IgD-negative memory B cell (primary cell): ENCODE measurements at regions not wholly inside any gene's neighbourhood (a gene's known extent, or its start where the extent isn't known, plus 50 kb on each side); places are given as distances from the start of the nearest gene placed in this dataset.
"Not testable (repeated sequence)": the region's sequence is repeated elsewhere in the genome, so short reads cannot be mapped to it uniquely, and the experiment has no call there.

Experiments
- H3K27ac Mint-ChIP-seq, 3 donors: one replicate each; pipeline ENCODE4 v1.8.0; 2020 to 2022; ENCODE audit warnings: mild to moderate bottlenecking in 3 of 3, mixed read lengths in 3 of 3, moderate library complexity in 1 of 3
- H3K27me3 Mint-ChIP-seq: one replicate; pipeline ENCODE4 v1.8.0; 2021; ENCODE audit warnings: mixed read lengths
- H3K36me3 Mint-ChIP-seq: one replicate; pipeline ENCODE4 v1.8.0; 2020; ENCODE audit warnings: mild to moderate bottlenecking, mixed read lengths
- H3K4me1 Mint-ChIP-seq, 3 donors: one replicate each; pipeline ENCODE4 v1.8.0; 2020 to 2022; ENCODE audit warnings: mixed read lengths in 3 of 3, mild to moderate bottlenecking in 1 of 3
- H3K4me3 Mint-ChIP-seq, 4 donors: one replicate each; pipeline ENCODE4 v1.8.0; 2020 to 2022; ENCODE audit warnings: mild to moderate bottlenecking in 4 of 4, mixed read lengths in 4 of 4, moderate library complexity in 3 of 4
- H3K9me3 Mint-ChIP-seq, 3 donors: one replicate each; pipeline ENCODE4 v1.8.0; 2020 to 2021; ENCODE audit warnings: mixed read lengths in 3 of 3, mild to moderate bottlenecking in 1 of 3

- H3K9me3 Mint-ChIP-seq, result peaks cover 0 to 13% (median 11%) of the 10 kb centered on the region in 3 donors
- no peak overlapping the region for H3K4me3 Mint-ChIP-seq
- H3K4me1 Mint-ChIP-seq, result peaks cover 0 to 5% (median 0%) of the 10 kb centered on the region in 3 donors
- H3K36me3 Mint-ChIP-seq, result peaks cover 5% of the 10 kb centered on the region
- H3K27me3 Mint-ChIP-seq, result peaks cover 9% of the 10 kb centered on the region
- no peak overlapping the region for H3K27ac Mint-ChIP-seq
Observed at GRCh38 chr7:157476654-157477549, 140.1 kb downstream of the DNAJB6 start.

- Mint-ChIP-seq H3K27me3 (peaks cover 9% of the 10 kb centered on the region), H3K9me3 (peaks cover 0 to 12% (median 11%) of the 10 kb centered on the region in 3 donors)
Observed at GRCh38 chr7:157477550-157478212, 140.9 kb downstream of the DNAJB6 start.

GRCh38 chr7:157478611-157479010 is 141.8 kb downstream of the DNAJB6 start:
- not testable (repeated sequence) for H3K36me3 Mint-ChIP-seq, H3K9me3 Mint-ChIP-seq, H3K27ac Mint-ChIP-seq, H3K27me3 Mint-ChIP-seq, H3K4me1 Mint-ChIP-seq
- peak overlapping the region in 1 of 4 donors; percentile 78 for H3K4me3 Mint-ChIP-seq

More at GRCh38 chr7:157477550-157478212, 140.9 kb downstream of the DNAJB6 start:
- H3K36me3 Mint-ChIP-seq, result peaks cover 5% of the 10 kb centered on the region
- no peak overlapping the region for H3K4me3 Mint-ChIP-seq
- H3K27ac Mint-ChIP-seq, result no peak overlapping the region
- peaks cover 0 to 5% (median 0%) of the 10 kb centered on the region in 3 donors for H3K4me1 Mint-ChIP-seq

GRCh38 chr7:157479326-157479725 is 142.5 kb downstream of the DNAJB6 start:
- Mint-ChIP-seq H3K4me1 (peaks cover 0 to 5% (median 0%) of the 10 kb centered on the region in 3 donors), H3K9me3 (peaks cover 0 to 3% (median 0%) of the 10 kb centered on the region in 3 donors), H3K27ac (no peak overlapping the region), H3K27me3 (peaks cover 9% of the 10 kb centered on the region), H3K4me3 (peak overlapping the region in 1 of 4 donors; percentile 56), H3K36me3 (peaks cover 3% of the 10 kb centered on the region)

- Mint-ChIP-seq H3K4me1 (peaks cover 0 to 5% (median 0%) of the 10 kb centered on the region in 3 donors), H3K36me3 (peaks cover 2% of the 10 kb centered on the region), H3K27ac (no peak overlapping the region), H3K4me3 (no peak overlapping the region), H3K9me3 (no peaks in the 10 kb centered on the region), H3K27me3 (peaks cover 9% of the 10 kb centered on the region)
Observed at GRCh38 chr7:157480371-157481050, 143.7 kb downstream of the DNAJB6 start.

GRCh38 chr7:157481389-157481788 is 144.6 kb downstream of the DNAJB6 start:
- Mint-ChIP-seq H3K4me1 (peaks cover 0 to 5% (median 0%) of the 10 kb centered on the region in 3 donors), H3K27ac (no peak overlapping the region), H3K9me3 (no peaks in the 10 kb centered on the region), H3K36me3 (peaks cover 2% of the 10 kb centered on the region), H3K27me3 (peaks cover 9% of the 10 kb centered on the region), H3K4me3 (no peak overlapping the region)

- peaks cover 9% of the 10 kb centered on the region for H3K27me3 Mint-ChIP-seq
- peaks cover 0 to 5% (median 0%) of the 10 kb centered on the region in 3 donors for H3K4me1 Mint-ChIP-seq
- H3K27ac Mint-ChIP-seq, result no peak overlapping the region
Observed at GRCh38 chr7:157482025-157482424, 145.2 kb downstream of the DNAJB6 start.

GRCh38 chr7:157482517-157483087 is 145.8 kb downstream of the DNAJB6 start:
- peaks cover 9% of the 10 kb centered on the region for H3K27me3 Mint-ChIP-seq
- H3K27ac Mint-ChIP-seq, result no peak overlapping the region
- no peak overlapping the region for H3K4me3 Mint-ChIP-seq
- H3K36me3 Mint-ChIP-seq, result peaks cover 2% of the 10 kb centered on the region
- H3K4me1 Mint-ChIP-seq, result peaks cover 0 to 5% (median 0%) of the 10 kb centered on the region in 3 donors
- H3K9me3 Mint-ChIP-seq, result no peaks in the 10 kb centered on the region

More at GRCh38 chr7:157482025-157482424, 145.2 kb downstream of the DNAJB6 start:
- Mint-ChIP-seq H3K4me3 (no peak overlapping the region), H3K36me3 (peaks cover 2% of the 10 kb centered on the region), H3K9me3 (no peaks in the 10 kb centered on the region)

- Mint-ChIP-seq H3K27me3 (peaks cover 6% of the 10 kb centered on the region), H3K27ac (no peak overlapping the region), H3K36me3 (peaks cover 2% of the 10 kb centered on the region), H3K4me1 (peaks cover 0 to 2% (median 0%) of the 10 kb centered on the region in 3 donors), H3K9me3 (no peaks in the 10 kb centered on the region), H3K4me3 (no peak overlapping the region)
Observed at GRCh38 chr7:157483515-157483914, 146.7 kb downstream of the DNAJB6 start.

GRCh38 chr7:157483971-157484410 is 147.2 kb downstream of the DNAJB6 start:
- H3K4me3 Mint-ChIP-seq, result no peak overlapping the region
- H3K27me3 Mint-ChIP-seq, result peaks cover 1% of the 10 kb centered on the region
- peaks cover 2% of the 10 kb centered on the region for H3K36me3 Mint-ChIP-seq
- H3K4me1 Mint-ChIP-seq, result peaks cover 0 to 2% (median 0%) of the 10 kb centered on the region in 3 donors
- no peak overlapping the region for H3K27ac Mint-ChIP-seq
- H3K9me3 Mint-ChIP-seq, result no peaks in the 10 kb centered on the region

GRCh38 chr7:157484411-157485081 is 147.7 kb downstream of the DNAJB6 start:
- Mint-ChIP-seq H3K36me3 (no peaks in the 10 kb centered on the region), H3K4me3 (no peak overlapping the region), H3K27ac (peak overlapping the region in 1 of 3 donors; percentile 77), H3K27me3 (no peaks in the 10 kb centered on the region), H3K4me1 (no peaks in the 10 kb centered on the region), H3K9me3 (no peaks in the 10 kb centered on the region)

GRCh38 chr7:157485361-157485831 is 148.6 kb downstream of the DNAJB6 start:
- H3K4me1 Mint-ChIP-seq, result peaks cover 0 to 1% (median under 1%) of the 10 kb centered on the region in 3 donors
- H3K36me3 Mint-ChIP-seq, result no peaks in the 10 kb centered on the region
- H3K9me3 Mint-ChIP-seq, result no peaks in the 10 kb centered on the region
- H3K27ac Mint-ChIP-seq, result no peak overlapping the region
- H3K4me3 Mint-ChIP-seq, result peak overlapping the region in 1 of 4 donors; percentile 24
- no peaks in the 10 kb centered on the region for H3K27me3 Mint-ChIP-seq

- Mint-ChIP-seq H3K36me3 (no peaks in the 10 kb centered on the region), H3K9me3 (peaks cover 0 to 8% (median 1%) of the 10 kb centered on the region in 3 donors), H3K27ac (no peak overlapping the region), H3K27me3 (no peaks in the 10 kb centered on the region), H3K4me3 (no peak overlapping the region), H3K4me1 (peaks cover 0 to 5% (median 4%) of the 10 kb centered on the region in 3 donors)
Observed at GRCh38 chr7:157486007-157486755, 149.4 kb downstream of the DNAJB6 start.
